HS-5 (cell line): ENCODE measurements at regions not wholly inside any gene's neighbourhood (a gene's known extent, or its start where the extent isn't known, plus 50 kb on each side); places are given as distances from the start of the nearest gene placed in this dataset.

ENCODE experiments used
- DNase-seq: peaks from one replicate; pipeline ENCODE4 v3.0.0-alpha.2; 2012; ENCODE audit warnings: low read depth

- DNase-seq, result no peak
Observed at GRCh38 chr2:67625178-67625577, 228.0 kb downstream of the ETAA1 start.

- peak; percentile 43 for DNase-seq
Observed at GRCh38 chr2:67625690-67626475, 228.8 kb downstream of the ETAA1 start.

- DNase-seq, result peak; percentile 20
Observed at GRCh38 chr2:67626656-67627055, 229.5 kb downstream of the ETAA1 start.

- no peak for DNase-seq
Observed at GRCh38 chr2:67627456-67628207, 230.5 kb downstream of the ETAA1 start.

GRCh38 chr2:67628892-67629291 is 231.8 kb downstream of the ETAA1 start:
- no peak for DNase-seq

GRCh38 chr2:67631483-67631882 is 234.3 kb downstream of the ETAA1 start:
- no peak for DNase-seq

GRCh38 chr2:67633212-67633856 is 236.2 kb downstream of the ETAA1 start:
- no peak for DNase-seq

GRCh38 chr2:67638146-67638545 is 241.0 kb downstream of the ETAA1 start:
- DNase-seq, result no peak

GRCh38 chr2:67641312-67642045 is 244.3 kb downstream of the ETAA1 start:
- DNase-seq, result no peak

GRCh38 chr2:67642046-67642382 is 244.9 kb downstream of the ETAA1 start:
- no peak for DNase-seq

GRCh38 chr2:67642961-67643360 is 245.8 kb downstream of the ETAA1 start:
- DNase-seq, result no peak

- DNase-seq, result no peak
Observed at GRCh38 chr2:67645280-67646138, 248.4 kb downstream of the ETAA1 start.

GRCh38 chr2:67646714-67647333 is 249.7 kb downstream of the ETAA1 start:
- no peak for DNase-seq

- DNase-seq, result no peak
Observed at GRCh38 chr2:67649331-67650261, 252.5 kb downstream of the ETAA1 start.

GRCh38 chr2:67650291-67651133 is 253.4 kb downstream of the ETAA1 start:
- DNase-seq, result peak; percentile 61

GRCh38 chr2:67651565-67651964 is 254.4 kb downstream of the ETAA1 start:
- DNase-seq, result no peak

- no peak for DNase-seq
Observed at GRCh38 chr2:67652679-67653078, 255.5 kb downstream of the ETAA1 start.

GRCh38 chr2:67656875-67657274 is 259.7 kb downstream of the ETAA1 start:
- DNase-seq, result no peak

- no peak for DNase-seq
Observed at GRCh38 chr2:67658820-67659219, 261.7 kb downstream of the ETAA1 start.
